ENCODE measurements at regions not wholly inside any gene's neighbourhood (a gene's known extent, or its start where the extent isn't known, plus 50 kb on each side); places are given as distances from the start of the nearest gene placed in this dataset.
"Not testable (repeated sequence)": the region's sequence is repeated elsewhere in the genome, so short reads cannot be mapped to it uniquely, and the experiment has no call there.

DNA sequence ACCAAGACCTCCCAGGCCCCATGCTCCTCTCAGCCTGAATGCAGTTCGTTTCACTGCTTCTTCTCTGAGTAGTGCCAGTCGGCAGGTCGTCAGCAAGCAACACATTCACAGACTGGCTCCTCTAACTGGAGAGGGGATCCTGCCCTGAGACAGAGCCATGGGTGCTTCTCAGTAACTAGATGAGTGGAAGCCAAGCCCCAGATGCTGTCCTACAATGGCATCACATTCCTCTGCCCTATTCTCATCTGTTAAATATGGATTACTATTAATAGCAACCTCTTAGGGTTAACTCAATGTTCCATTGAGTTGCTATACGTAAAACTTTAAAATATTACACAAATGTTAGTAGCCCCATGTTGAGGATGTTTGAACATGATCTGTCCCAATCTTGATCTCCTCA lies 84.2 kb upstream of the S1PR1 start:
- no peak for DNase-seq (ENCODE audit: low read depth)

DNA sequence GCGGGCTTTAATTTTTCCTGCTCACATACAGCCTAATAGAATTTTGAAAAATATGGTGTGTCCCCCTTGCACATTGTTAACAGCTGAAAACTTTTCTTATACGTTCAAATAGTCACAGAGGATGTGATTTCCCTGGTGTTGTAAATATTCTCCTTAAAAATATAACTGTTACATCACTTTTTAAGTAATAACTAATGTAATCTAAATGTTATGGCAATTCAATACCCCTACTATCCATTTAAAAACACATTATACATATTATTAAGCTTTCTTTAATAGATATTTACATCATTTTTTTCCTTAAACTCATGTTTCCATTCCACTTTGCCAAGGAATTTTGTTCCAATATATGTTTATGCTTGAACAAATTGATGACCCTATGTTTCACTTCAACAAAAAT lies 85.5 kb upstream of the S1PR1 start:
- DNase-seq (ENCODE audit: low read depth): no peak

- DNase-seq (ENCODE audit: low read depth): no peak
Measured at GRCh38 chr1:101150670-101151069, 86.1 kb upstream of the S1PR1 start.

GRCh38 chr1:101150266-101150665 lies 86.6 kb upstream of the S1PR1 start:
- DNase-seq (ENCODE audit: low read depth): no peak

GRCh38 chr1:101148980-101149379 lies 87.8 kb upstream of the S1PR1 start:
- DNase-seq (ENCODE audit: low read depth): no peak

GRCh38 chr1:101147381-101147780 lies 89.4 kb upstream of the S1PR1 start:
- DNase-seq (ENCODE audit: low read depth): no peak

DNA sequence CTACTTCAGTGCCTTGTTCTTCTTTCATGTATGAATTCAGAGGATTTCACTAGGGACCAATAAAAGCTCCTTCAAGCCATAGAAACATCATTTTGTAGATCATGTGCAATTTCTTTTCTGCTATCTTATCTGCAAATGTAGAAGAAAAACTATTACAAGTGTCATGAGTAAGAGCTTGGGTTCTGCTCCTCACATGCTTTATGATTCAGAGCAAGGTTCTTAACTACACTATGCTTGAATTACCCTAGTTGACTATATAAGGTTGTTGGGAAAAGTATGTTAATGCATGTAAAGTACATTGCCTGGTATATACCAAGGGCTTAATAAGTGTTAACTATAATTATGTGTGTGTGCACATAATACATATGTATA lies 91.4 kb upstream of the S1PR1 start:
- DNase-seq (ENCODE audit: low read depth): no peak

GRCh38 chr1:101144671-101145448 lies 92.0 kb upstream of the S1PR1 start:
- DNase-seq (ENCODE audit: low read depth): no peak

DNA sequence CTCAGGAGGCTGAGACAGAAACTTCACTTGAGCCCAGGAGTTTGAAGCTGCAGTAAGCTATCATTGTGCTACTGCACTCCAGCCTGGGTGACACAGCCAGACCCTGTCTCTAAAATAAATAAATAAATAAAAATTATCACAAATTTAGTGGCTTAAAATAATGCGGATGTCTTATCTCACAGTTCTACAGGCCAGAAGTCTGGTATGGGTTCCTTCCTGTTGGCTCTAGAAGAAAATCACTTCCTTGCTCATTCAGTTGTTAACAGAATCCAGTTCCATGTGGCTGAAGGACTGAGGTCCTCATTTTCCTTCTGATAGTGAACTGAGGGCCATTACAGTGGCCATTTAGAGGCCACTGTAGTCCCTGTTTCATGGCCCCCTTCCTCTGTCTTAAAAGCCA lies 94.6 kb upstream of the S1PR1 start:
- no peak for DNase-seq (ENCODE audit: low read depth)

GRCh38 chr1:101141376-101141775 lies 95.4 kb upstream of the S1PR1 start:
- DNase-seq (ENCODE audit: low read depth): no peak

DNA sequence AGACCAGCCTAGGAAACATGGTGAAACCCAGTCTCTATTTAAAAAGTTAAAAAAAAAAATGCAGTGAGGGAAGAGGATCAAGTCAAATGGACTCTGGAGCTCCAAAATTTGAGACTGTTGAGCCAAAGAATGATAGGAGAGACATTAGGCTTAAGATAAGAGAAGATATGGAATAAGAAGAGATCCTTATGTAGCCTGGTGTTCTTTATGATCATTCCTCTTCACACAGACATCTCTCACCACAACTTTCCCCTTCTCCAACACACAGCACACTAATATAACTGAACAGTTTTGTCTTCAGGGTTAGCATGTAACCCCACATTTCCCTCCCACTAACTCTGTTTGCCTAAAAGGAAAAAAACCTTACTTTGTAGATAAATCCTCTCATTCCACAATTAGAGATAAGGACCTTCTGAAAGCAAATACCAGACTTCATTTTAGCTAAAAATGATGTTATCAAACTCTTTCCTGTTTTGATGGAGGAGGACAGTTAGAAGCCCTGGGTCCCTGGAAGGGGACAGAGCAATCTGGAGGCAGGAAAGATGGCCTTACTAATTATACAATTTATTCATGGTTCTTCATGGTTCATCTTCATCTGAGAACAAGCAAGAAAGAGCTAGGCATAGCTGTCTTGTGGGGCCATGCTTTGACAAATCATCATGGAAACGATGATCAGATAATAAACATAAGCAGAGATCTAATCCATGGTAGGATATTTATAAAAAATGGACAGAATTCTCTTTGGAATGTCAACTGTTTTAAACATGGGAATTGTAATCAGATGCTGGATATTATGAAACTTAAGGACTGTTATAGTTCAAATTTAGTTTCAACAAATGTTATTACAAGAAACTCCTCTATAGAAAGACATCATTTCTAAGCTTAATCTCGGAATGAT lies 96.7 kb upstream of the S1PR1 start:
- DNase-seq (ENCODE audit: low read depth): no peak

GRCh38 chr1:101139130-101139529 lies 97.7 kb upstream of the S1PR1 start:
- DNase-seq (ENCODE audit: low read depth): no peak

GRCh38 chr1:101137144-101138126 lies 99.4 kb upstream of the S1PR1 start:
- DNase-seq (ENCODE audit: low read depth): no peak

GRCh38 chr1:101136739-101137138 lies 100.1 kb upstream of the S1PR1 start:
- DNase-seq (ENCODE audit: low read depth): no peak

- no peak for DNase-seq (ENCODE audit: low read depth)
Measured at GRCh38 chr1:101136271-101136670, 100.5 kb upstream of the S1PR1 start.

GRCh38 chr1:101135526-101135925 lies 101.3 kb upstream of the S1PR1 start:
- DNase-seq (ENCODE audit: low read depth): no peak

DNA sequence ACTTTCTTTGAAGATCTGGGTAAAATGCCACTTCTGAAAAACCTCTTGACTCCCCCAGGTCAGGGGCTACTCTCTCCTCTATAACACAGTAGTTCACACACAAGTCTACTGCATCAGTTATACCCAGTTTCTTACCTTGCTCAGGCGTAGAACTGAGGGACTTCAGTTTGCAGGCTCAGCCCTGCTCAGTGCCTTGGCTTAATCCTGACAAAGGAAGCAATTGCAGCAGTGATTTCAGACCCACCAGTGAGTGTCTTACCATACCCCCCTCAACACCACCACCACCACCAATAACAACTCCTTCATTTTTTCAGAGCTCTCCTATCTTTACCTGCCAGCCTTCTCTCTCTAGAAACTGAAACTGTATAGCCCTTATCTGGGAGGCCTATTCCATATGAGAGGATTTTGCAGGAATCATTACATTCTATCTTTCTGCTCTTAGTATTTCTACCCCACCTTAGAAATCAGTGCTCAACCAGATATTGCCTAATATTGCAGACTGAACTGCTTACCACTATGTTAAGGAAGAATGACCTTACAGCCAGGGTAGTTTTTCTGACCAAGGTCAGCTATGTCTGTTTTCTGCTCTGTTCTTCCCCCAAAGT lies 105.5 kb upstream of the S1PR1 start:
- no peak for DNase-seq (ENCODE audit: low read depth)

DNA sequence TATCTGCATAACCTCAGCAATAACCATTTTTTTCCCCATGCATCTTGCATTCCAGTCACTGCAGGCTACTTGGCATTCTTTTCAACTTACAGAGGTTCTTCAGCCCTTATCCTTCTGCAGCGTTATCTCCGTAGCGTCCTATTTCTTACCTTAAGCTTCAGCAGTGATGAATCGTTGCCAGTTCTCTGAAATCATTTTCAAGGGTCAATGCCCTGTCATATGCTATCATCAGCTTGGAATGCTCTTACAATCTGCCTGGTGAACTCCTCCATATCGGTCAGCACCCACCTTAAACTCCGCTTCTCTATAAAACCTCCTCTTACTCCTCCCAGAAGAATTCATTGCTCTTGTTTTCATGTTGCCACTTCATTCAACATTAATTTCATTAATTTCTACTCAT lies 105.1 kb upstream of the DPH5 start:
- no peak for DNase-seq (ENCODE audit: low read depth)

DNA sequence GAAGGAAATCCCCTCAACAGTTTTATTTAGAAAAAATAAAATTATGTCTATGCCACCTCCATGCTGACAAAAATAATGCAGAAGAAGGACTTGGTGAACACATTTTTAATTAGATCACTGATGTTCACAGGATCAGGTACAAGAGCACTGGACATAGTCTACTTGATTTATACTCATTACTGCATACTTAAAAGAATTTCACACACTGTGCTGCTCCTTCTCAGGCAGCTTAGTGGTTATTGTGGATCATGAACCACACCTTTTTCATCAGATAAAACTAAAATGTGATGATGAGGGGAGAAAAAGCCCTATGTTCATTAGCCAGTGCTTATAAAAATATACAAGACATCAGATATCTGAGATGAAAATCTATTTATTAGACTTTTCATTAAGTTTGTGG lies 103.3 kb upstream of the DPH5 start:
- DNase-seq (ENCODE audit: low read depth): no peak

DNA sequence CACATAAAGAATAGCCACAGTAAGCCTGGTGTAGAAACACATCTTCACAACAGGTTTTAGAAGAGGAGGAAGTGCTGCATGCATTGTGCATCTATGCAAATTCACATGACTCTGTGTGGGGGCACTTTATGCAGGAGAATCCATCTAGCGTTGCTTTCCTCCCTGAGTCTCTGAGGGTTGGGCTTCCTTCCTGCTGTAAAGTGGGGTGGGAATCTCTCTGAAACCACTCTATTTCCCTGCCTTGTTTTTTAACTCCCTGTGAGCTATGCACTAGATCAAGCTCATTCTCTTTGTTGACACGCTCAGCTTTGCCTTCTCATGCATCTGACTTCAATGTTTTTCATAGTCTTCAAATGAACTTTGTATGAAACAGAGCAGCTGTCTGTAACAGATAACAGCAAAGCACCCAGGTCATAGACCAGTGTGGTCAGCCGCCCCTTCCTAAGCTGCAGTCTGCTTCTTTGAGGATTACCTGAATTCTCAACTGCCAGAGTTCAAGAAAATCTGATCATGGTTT lies 102.7 kb upstream of the DPH5 start:
- DNase-seq (ENCODE audit: low read depth): no peak

DNA sequence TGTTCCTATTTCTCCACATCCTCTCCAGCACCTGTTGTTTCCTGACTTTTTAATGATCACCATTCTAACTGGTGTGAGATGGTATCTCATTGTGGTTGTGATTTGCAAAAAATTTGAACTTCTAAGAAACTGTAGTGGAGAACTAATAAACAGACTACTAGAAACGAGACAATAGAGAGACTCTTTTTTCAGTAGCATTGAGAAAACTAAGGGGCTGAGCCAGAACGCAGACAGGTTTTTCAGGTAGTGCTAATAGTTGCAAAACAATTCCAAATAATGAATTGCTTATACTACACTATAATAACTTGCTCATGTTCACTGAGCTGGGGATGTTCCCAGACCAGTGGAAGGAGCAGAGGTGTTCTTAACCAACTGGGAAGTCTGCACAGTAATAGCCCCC lies 98.8 kb upstream of the DPH5 start:
- DNase-seq (ENCODE audit: low read depth): no peak

- not testable (repeated sequence) for DNase-seq (ENCODE audit: low read depth)
Measured at GRCh38 chr1:101123904-101124303, 98.3 kb upstream of the DPH5 start.

Measured in stimulated activated CD8-positive, alpha-beta memory T cell treated with anti-CD3 and anti-CD28 coated beads, Interleukin-15, amount 100 ng/mL, for 1 hour (primary cell).